Amygdala (tissue), 56 donors: ENCODE measurements at regions not wholly inside any gene's neighbourhood (a gene's known extent, or its start where the extent isn't known, plus 50 kb on each side); places are given as distances from the start of the nearest gene placed in this dataset.

ENCODE experiments used
- DNase-seq, 56 donors: peaks; one replicate each; lab custom pipeline; 2025; lab: John Stamatoyannopoulos, UW

DNA sequence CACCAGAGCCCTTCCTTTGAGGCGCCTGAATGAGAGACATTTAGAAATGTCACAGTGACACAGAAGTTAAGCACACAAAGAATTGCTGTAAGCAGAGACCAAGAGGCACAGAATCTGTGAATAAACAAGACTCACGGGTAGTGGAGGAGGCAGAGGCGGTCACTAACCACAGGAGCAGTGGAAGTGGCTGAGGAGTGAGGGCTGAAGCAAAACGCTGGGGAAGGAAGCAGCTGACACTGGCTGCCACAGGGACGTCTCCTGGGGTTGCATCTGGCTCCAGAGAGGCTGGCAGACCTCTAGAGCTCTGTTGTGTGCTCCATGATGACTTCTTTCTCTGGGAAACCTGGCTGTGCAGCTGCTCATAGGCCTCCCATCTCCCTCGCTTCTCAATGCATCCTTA lies 65.0 kb upstream of the SLC2A12 start:
- DNase-seq, result peak in 33 of 56 donors; percentile 4 to 66 (median 28)

DNA sequence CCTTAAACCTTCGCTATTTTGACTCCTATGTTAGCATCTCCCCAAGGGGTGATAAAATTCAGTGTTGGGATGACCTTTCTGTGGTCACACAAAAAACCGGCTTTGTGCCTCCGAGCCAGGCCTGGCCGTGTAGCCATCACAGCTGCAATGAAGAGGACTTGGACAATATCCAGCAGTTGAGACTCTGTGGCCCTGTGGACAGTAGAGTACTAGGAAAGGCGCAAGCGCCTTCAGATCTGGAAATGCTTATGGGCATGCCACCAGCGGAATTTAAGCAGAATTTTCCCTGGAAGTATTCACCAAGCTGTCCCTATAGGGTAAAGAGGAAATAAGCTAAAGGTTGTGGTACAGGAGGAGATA lies 63.3 kb upstream of the SLC2A12 start:
- peak in 45 of 56 donors; percentile 7 to 80 (median 44) for DNase-seq

DNA sequence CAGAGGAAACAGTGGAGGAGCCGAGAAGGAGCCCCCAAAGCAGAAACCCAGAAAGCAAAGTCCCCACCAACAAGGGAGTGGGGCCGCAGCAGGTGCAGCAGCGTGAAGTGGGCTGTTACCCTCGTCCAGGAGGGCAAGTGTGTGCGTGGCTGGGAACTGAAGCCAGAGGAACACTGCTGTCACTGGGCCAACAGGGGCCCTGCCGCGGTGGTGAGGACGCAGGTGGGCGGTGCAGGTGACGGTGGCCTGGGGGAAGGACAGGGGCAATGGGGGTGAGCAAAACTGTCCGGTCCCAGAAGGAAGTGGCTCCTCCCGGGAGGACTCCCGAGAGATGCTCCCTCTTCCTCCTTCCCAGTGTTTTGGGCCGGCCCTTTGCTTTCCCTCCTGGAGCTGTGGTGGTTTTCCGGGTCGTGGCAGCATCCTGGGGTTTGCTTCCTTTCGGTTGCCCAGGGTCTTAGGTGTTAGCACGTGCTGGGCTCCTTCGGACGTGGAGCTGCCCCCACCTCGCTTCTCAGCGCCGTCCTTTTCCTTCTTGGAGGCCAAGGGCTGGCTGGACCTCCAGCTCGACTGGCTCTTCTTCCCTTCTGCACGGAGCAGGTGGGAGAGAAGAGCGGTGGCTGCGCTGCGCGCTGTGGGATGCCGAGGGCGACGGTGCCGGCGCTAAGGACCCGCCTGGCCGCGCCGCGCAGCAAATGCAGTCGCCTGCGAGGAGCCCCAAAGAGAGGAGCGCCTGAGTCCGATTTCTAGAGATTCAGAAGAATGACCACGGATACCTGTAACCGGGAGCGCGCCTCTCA lies 62.7 kb upstream of the SLC2A12 start:
- peak in 4 of 56 donors; percentile 35 to 44 (median 37) for DNase-seq

DNA sequence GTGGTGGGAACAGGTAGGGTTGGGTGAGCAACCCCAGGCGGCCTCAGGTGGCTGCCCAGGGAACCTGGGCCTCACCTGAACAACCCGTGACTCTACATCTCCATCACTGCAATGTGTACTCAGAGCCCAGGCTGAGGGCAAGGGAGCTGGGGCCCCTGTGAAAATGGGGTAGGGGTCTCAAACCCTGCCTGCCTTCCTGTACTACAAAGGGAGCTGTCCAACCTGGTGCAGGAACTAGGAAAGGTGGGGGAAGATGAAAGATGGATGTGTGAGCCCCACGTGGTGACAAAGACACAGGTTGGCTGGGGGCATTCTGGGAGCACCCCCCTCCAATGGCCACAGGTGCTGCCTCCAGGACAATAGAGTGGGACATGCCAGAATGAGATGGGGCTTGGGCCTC lies 62.1 kb upstream of the SLC2A12 start:
- DNase-seq, result no peak

DNA sequence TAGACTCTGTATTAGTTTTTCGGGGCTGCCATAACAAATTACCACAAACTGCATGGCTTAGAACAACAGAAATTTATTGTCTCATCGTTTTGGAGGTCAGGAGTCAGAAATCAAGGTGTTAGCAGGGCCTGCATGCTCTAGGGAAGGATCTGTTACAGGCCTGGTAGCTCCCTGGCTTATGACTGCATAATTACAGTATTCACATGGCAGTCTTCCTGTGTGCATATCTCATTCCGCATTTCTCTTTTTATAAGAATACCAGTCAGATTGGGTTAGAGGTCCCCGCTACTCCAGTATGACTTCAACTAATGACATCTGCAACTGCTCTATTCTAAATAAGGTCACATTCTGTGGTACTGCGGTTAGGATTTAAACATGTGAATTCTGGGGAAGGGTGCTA lies 59.3 kb upstream of the SLC2A12 start:
- DNase-seq, result no peak

DNA sequence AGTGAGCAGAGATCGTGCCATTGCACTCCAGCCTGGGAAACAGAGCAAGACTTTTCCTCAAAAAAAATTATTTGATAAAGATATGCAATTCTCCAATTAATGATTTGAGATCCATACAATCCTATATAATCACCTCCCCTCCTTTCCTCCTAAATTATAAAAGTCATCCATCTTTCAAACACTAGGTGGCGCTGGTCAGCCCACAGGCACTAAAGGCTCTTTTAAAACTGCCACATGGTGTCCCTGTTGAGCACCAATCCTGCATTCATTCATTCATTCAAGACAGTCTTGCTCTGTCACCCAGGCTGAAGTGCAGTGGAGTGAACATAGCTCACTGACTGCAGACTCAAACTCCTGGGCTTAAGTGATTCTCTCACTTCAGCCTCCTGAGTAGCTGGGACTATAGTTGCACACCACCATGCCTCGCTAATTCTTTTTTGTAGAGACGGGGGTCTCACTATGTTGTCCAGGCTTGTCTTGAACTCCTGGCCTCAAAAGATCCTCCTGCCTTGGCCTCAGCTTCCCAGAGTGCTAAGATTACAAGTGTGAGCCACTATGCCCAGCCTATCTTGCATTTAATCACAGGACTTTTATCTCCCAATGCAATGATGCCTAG lies 58.7 kb upstream of the SLC2A12 start:
- peak in 8 of 56 donors; percentile 7 to 22 (median 16) for DNase-seq

DNA sequence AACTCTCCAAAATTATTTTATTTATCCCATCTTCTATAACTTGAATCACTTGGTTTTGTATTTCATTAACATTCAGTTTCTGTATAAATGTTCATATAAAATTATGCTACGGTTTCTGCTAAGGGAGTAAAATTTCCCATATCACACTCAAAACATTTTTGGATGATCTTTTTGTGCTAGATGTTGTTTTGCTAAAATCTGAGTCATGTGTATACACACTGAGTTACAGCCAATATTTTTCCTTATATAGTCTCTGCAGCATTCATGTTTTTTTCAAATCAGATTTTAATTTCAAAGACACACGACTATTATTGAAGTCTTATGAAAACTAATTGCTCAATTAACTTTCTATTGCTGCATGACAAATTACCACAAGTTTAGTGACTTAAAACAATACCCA lies 54.3 kb upstream of the SLC2A12 start:
- DNase-seq, result no peak

DNA sequence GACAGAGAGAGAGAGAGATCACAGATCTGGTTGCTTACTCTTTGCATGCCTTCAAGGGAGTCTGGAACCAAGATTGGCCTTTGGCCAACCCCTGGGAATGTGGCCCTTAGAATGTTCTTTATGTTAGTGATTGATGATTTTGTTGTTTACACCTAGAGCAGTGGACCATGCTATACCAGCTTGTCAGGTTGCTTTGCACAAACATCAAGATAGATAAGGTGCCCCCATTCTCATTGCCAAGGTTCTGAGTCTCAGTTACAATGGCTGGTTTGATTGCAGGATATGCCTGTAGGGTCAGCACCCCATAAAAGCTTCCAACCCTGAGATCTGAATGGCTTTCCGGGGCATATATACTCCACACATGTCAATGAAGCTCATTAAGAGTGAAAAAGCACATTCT lies 53.5 kb upstream of the SLC2A12 start:
- DNase-seq, result no peak

DNA sequence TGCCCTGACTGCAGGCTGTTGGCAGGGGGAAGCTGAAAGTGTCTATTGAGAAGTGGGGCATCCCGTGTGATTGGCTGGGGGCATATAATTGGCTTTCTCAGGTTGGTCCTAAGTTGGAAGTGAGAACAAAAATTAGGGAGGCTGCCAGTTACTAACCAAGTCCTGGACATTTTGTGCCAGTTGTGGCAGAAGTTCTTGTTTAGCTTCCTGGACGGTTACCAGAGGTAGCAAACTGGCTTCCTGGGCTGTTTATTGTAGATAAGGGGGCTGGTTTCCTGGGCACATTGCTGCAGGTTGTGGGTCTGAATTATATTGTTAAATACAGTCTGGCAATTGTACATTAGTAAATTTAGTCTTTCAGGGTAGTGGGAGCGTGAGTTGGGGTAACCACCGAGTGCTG lies 50.6 kb upstream of the SLC2A12 start:
- no peak for DNase-seq
